ENCODE measurements at regions not wholly inside any gene's neighbourhood (a gene's known extent, or its start where the extent isn't known, plus 50 kb on each side); places are given as distances from the start of the nearest gene placed in this dataset.

GRCh38 chr7:86962623-86963022 lies 96.8 kb downstream of the ELAPOR2 start:
- no peak for TF ChIP-seq ZNF274 (IDR thresholded peaks at IDR 0.05; ENCODE audit: low read depth, low read length)
- no peak overlapping the region for H3K4me3 ChIP-seq (ENCODE audit: low read length)

DNA sequence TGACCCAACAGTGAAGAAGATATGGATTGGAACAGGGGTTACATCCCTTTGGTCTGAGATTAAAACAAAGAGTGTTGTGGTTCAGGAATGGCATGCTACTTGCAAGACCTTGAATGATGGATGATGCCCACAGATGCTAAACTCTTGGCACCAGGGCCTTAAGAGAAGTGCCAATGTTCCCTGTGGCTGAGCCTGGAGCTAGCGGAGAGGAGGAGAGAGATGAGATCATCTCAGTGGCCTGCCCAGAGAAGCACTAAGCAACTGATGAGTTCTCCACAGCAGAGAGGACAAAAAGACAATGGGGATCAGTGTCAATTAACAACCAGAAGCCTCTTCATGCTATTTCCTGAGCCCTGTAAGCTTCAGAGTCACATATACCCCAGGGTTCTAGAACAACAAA lies 97.8 kb downstream of the ELAPOR2 start:
- no peak for TF ChIP-seq ZNF274 (IDR thresholded peaks at IDR 0.05; ENCODE audit: low read depth, low read length)
- H3K4me3 ChIP-seq (ENCODE audit: low read length): no peak overlapping the region

DNA sequence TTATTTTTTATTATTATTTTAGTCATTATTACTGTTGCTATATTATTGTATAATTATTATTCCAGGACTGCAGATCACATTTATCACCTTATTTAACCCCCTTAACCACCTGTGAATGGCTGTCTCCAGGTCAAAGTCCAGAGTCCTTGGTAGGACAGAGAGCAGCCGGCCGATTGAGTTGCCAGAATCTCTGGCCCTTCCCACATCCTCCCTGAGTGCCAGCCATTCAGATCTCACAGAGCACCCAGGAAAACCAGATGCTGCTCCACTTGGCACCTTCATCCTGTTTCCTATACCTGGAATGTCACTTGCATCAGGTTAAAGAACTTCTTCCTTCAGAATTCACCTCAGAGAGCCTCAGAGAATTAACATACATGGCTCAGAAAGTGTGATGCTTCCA lies 101.1 kb downstream of the ELAPOR2 start:
- H3K4me3 ChIP-seq (ENCODE audit: low read length): no peak overlapping the region
- TF ChIP-seq ZNF274 (IDR thresholded peaks at IDR 0.05; ENCODE audit: low read depth, low read length): no peak

- H3K4me3 ChIP-seq (ENCODE audit: low read length): no peak overlapping the region
- no peak for TF ChIP-seq ZNF274 (IDR thresholded peaks at IDR 0.05; ENCODE audit: low read depth, low read length)
Measured at GRCh38 chr7:86956567-86956966, 102.9 kb downstream of the ELAPOR2 start.

DNA sequence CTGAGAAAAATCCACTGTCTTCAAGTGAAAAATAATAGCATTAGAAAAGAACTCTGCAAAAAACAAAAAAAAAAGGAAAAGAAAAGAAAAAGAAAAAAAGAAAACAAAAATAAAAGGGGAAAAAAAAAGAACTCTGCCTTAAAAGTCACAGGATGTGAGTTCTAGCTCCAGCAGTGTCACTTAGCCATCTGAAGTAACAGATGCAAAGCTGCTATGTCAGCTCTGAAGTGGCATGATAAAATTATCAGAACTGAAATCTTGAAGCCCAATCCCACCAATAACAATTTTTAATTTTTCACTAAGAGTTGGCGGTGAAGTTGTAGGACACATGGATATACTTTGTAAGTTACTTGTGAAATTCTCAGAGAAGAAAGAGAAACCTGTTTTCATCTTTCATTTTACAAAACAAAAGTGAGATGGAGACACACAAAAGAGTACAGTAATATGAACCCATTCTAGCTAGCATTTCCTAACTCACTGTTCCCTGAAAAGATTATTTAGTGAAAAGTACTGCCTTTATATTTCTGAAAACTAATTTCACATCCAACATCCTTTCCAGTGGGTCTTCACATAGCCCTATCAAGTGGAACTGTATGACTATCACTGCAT lies 103.5 kb downstream of the ELAPOR2 start:
- H3K4me3 ChIP-seq (ENCODE audit: low read length): no peak overlapping the region
- no peak for TF ChIP-seq ZNF274 (IDR thresholded peaks at IDR 0.05; ENCODE audit: low read depth, low read length)

- no peak overlapping the region for H3K4me3 ChIP-seq (ENCODE audit: low read length)
- no peak for TF ChIP-seq ZNF274 (IDR thresholded peaks at IDR 0.05; ENCODE audit: low read depth, low read length)
Measured at GRCh38 chr7:86954971-86955370, 104.5 kb downstream of the ELAPOR2 start.

GRCh38 chr7:86953653-86954336 lies 105.7 kb downstream of the ELAPOR2 start:
- no peak for TF ChIP-seq ZNF274 (IDR thresholded peaks at IDR 0.05; ENCODE audit: low read depth, low read length)
- no peak overlapping the region for H3K4me3 ChIP-seq (ENCODE audit: low read length)

DNA sequence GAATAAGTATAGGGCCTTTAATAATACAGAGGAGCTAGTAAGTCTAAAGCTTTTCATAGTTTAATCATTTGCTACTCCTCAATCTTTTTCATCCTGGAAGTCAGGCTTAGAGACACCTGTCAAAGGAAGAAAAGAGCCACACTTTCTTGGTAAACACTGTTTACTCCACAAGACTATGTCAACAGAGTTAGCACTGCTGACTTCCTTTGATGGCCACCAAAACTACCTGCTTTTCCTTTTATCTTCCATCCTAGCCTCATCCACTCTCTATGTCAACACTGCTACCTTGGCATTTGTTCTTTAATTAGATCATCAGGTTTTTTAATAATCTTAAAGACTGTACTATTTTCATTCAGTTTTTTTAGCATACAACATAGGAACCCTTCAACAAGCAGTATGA lies 106.2 kb downstream of the ELAPOR2 start:
- H3K4me3 ChIP-seq (ENCODE audit: low read length): no peak overlapping the region
- no peak for TF ChIP-seq ZNF274 (IDR thresholded peaks at IDR 0.05; ENCODE audit: low read depth, low read length)

- H3K4me3 ChIP-seq (ENCODE audit: low read length): no peak overlapping the region
- no peak for TF ChIP-seq ZNF274 (IDR thresholded peaks at IDR 0.05; ENCODE audit: low read depth, low read length)
Measured at GRCh38 chr7:86951895-86952294, 107.6 kb downstream of the ELAPOR2 start.

GRCh38 chr7:86950944-86951343 lies 108.5 kb downstream of the ELAPOR2 start:
- TF ChIP-seq ZNF274 (IDR thresholded peaks at IDR 0.05; ENCODE audit: low read depth, low read length): no peak
- H3K4me3 ChIP-seq (ENCODE audit: low read length): no peak overlapping the region

GRCh38 chr7:86950360-86950759 lies 109.1 kb downstream of the ELAPOR2 start:
- no peak overlapping the region for H3K4me3 ChIP-seq (ENCODE audit: low read length)
- TF ChIP-seq ZNF274 (IDR thresholded peaks at IDR 0.05; ENCODE audit: low read depth, low read length): no peak

DNA sequence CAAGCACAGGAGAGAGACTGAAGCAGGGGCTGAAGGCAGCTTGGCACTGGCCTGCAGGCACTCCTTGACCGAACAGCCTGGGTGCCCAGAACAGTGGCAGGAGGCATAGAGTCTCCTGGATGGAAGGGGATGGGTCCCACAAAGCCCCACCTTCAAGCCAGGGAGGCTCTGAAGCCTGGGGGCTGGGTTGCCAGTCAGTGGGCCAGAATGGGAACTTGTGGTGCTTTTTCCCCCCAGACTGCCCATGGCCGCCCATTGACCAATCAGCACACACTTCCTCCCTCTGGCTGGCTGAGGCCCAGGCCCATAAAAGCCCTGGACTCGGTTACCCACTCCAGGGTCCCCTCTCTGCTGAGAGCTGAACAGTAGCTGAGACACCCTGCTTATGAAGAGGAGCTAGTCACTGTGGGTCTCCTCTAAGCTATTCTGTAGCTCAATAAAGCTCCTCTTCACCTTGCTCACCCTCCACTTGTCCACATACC lies 109.6 kb downstream of the ELAPOR2 start:
- no peak for TF ChIP-seq ZNF274 (IDR thresholded peaks at IDR 0.05; ENCODE audit: low read depth, low read length)
- no peak overlapping the region for H3K4me3 ChIP-seq (ENCODE audit: low read length)

DNA sequence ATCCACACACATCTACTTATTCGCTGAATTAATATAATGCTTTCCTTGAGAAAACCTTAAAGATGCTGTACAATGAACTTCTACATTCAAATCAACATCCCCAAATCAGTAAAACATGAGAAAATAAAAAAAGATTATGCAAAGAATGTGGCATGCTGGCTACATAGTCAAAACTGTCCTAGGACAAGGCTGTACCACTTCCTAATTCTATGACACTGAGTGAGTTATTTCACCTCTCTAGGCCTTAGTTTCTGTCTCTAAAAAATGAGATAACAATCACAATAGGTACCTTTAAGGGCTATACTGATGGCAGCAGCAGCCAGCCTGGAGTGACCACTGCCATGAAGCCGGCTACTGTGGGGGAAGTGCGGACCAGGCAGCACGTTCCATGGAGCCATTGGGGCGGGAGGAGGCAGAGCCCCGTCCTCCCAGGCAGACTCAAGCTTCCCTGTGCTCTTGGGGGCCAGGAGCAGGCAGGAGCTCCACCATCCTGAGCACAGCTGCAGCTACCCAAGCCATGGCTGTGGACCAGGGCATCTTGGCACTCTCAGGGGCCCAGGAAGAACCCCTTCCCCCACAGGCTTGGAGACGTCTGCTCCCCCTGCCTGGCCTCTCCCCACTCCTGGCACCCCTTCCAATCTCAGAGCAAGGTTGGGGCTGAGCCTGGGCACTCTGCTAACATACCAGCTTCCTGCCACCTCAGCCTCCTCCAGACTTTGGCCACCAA lies 110.2 kb downstream of the ELAPOR2 start:
- TF ChIP-seq ZNF274 (IDR thresholded peaks at IDR 0.05; ENCODE audit: low read depth, low read length): no peak
- no peak overlapping the region for H3K4me3 ChIP-seq (ENCODE audit: low read length)

DNA sequence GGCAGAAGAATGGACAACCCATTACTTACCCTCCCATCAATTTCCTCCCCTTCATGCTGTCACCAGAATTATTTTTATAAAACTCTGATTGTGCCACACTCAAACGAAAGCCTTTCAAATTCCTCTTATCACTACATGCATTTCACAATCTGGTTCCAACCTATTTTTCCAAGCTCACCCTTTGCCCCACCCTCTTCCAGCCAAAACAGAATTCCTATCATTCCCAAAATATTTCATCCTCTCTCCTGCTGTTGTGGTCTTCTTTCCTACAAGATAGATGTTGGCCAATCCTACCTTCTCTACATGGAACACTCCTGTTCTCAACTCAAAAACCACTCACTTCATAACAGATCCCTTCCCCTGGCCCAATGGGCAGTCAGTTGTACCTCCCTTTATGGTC lies 111.5 kb downstream of the ELAPOR2 start:
- TF ChIP-seq ZNF274 (IDR thresholded peaks at IDR 0.05; ENCODE audit: low read depth, low read length): no peak

DNA sequence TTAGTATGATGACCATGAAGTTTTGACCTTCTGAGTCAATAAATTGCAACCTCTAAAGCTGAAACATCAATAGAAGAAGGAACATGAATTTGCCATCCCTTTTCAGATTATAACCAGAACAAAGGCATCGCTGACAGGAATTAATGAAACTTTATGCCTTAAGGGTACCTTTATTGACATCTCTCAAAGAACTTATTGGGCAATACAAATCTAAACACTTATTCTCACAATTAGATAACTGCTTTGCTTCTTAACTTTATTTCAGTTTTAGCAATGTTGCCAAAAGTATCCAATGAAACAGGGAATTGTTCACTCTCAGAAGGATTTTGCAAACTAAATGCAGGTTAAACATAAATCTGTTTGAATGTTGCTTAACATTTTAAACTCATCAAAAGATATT lies 116.0 kb downstream of the ELAPOR2 start:
- H3K4me3 ChIP-seq (ENCODE audit: low read length): no peak overlapping the region
- no peak for TF ChIP-seq ZNF274 (IDR thresholded peaks at IDR 0.05; ENCODE audit: low read depth, low read length)

More for the DNA sequence above, 111.5 kb downstream of the ELAPOR2 start:
- no peak overlapping the region for H3K4me3 ChIP-seq (ENCODE audit: low read length)

Measured in GM08714 (cell line).